LNCAP (cell line): ENCODE measurements at regions not wholly inside any gene's neighbourhood (a gene's known extent, or its start where the extent isn't known, plus 50 kb on each side); places are given as distances from the start of the nearest gene placed in this dataset.

ENCODE experiments used
- TF ChIP-seq, protein P1 (sequence below): fragments of 450-650 bp; IDR thresholded peaks from 2 replicates; pipeline ENCODE4 v1.5.1; 2017; ENCODE audit warnings: mild to moderate bottlenecking

DNA sequence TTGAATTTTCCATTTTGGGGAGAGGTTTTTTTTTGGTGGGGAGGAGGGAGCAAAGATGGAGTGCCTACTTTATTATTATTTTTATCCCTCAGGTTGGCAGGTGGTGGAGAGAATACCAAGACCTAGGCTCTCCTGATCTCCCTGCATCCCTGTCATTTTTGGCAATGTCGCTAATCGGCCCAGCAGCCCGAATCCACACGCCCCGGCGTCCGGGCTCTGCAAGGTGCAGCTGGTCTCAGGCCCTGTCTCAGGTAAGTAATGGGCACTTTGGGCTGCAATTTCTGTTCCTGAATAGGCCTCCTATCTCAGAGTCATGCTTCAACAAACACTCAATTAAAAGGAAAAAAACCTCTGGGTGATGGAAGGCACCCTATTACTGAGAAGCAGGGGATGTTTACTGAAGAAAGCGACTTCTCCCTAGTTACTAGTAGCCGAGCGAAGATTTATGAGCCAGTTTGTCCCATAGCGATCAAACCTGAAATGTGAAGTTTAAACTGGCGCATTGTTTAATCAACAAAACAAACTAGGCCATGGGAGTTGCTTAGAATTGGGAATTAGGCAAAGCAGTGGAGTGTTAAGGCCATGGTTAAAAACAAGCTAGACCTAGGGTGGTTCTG, 137.8 kb downstream of the RWDD3 start:
- TF ChIP-seq, protein P1, sequence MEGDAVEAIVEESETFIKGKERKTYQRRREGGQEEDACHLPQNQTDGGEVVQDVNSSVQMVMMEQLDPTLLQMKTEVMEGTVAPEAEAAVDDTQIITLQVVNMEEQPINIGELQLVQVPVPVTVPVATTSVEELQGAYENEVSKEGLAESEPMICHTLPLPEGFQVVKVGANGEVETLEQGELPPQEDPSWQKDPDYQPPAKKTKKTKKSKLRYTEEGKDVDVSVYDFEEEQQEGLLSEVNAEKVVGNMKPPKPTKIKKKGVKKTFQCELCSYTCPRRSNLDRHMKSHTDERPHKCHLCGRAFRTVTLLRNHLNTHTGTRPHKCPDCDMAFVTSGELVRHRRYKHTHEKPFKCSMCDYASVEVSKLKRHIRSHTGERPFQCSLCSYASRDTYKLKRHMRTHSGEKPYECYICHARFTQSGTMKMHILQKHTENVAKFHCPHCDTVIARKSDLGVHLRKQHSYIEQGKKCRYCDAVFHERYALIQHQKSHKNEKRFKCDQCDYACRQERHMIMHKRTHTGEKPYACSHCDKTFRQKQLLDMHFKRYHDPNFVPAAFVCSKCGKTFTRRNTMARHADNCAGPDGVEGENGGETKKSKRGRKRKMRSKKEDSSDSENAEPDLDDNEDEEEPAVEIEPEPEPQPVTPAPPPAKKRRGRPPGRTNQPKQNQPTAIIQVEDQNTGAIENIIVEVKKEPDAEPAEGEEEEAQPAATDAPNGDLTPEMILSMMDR, result no peak

DNA sequence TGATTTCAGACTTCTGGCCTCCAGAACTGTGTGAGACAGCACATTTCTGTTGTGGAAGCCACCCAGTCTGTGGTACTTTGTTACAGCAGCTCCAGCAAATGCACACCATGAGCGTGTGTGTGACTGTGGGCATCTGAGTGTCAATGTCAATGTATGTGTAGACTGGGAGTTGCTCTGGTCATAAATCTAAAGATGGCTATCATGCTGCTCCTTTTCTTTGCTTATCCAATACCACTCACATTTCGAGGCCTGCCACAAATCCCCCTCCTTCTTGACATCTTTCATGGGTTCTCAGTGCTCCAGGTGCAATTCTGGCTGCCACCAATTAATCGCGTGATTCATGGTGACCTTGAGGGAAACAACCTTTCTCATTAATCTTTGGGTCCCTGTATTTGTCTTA, 141.2 kb downstream of the RWDD3 start:
- TF ChIP-seq, protein P1, result no peak

DNA sequence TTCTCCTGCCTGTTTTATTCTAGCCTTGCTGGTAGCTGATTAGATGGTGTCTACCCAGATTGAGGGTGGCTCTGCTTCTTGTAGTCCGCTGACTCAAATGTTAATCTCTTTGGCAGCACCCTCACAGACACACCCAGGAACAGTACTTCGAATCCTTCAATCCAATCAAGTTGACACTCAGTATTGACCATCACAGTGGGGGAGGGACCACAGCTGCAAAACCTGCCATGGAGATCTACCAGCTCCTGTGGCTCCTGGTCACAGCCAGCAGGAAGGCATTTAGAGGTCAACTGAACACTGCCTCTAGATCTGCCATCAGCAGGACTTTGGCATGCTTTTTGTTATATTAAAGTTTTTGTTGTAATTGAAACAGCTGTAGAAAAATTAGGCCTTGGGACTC, 146.9 kb downstream of the RWDD3 start:
- TF ChIP-seq, protein P1, result no peak

DNA sequence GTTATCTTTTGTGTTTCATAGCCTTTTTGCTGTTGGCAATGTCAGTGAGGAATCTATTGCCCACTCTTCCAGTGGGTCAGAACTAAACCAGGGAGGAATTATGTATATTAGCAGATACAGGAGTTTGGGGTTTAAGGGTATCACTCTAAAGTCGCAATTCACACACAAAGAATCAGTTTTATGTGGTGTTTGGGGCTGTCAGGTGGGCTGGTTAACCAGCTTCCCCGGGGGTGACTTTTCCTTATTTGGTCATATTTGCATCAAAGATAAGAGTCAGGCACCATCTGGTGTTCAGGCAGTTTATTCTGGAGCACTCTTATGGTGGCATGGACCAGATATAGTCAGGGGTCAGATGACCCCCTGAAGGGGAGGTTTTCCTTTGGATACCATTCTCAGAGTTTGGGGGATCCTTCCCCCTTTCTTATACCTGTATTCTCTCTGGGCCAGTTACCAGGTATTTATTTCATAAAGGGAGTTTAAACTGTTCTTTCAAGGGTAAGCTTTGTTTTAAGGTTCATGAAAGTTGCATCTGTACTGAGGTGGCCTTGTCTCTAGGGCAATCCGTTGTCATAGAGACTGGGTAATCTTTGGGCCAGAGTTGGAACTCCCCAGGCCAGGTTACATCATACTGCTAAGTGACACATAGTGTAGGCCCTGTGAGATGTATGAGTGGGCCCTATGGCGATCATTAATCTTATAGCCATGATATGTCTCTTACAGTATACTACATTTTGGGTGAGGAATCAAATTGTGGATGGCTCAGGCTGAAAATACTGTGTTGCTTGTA, 148.2 kb downstream of the RWDD3 start:
- TF ChIP-seq, protein P1, result no peak

DNA sequence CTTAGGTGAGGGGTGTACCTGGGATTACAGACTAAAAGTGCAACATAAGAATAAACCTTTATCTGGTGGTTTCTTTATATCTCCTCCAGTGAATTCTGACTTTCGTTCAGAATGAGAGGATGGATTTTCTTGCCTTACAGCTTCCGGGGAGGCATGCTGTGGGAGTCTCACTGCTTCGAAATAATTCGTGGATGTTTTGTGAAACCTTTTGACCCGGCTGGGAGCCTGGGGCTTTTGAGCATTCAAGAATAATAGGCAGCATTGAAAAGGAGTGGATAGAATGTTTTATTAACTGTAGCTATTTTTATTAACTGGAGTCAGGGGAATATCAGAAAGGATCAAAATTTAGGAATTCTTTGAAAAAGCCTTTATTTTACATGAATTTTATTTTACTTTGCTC, 149.1 kb downstream of the RWDD3 start:
- TF ChIP-seq, protein P1, result no peak

DNA sequence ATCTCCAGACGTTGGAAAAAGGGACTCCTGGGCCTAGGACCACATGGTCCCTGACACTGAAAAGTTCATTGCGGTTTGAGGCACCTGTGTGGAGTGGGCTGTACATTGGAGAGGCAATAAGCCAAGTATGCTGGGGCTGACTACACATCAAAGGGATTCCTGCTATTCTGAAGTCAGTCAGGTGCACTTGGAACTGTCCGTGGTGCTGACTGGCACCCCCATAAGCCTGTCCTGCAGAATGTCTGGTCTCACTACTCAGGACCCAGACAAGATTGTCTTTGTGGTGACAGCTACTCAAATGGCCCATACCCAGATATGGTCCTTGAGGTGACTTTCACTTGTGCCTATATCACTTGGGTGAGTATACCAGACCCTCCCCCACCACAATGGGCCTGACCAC, 150.6 kb downstream of the RWDD3 start:
- TF ChIP-seq, protein P1, result no peak

DNA sequence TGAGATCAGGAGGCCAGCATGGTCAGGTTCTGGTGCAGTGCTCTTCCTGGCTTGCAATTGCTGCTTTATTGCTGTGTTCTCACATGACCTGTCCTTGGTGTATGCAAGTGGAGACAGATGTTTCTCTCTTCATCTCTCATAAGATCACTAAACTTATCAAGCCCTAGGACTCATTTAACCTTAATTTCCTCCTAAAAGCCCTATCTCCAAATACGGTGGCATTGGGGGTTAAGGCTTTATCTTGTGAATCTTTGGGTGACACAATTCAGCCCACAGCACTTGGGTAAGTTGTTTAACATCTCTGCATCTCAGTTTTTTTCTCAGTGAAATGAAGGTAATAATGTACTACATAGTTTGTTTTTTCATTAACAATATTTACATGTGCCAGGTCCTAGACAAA, 152.4 kb downstream of the RWDD3 start:
- TF ChIP-seq, protein P1, result no peak
